DMS153 (cell line): ENCODE measurements at regions not wholly inside any gene's neighbourhood (a gene's known extent, or its start where the extent isn't known, plus 50 kb on each side); places are given as distances from the start of the nearest gene placed in this dataset.
"Not testable (repeated sequence)": the region's sequence is repeated elsewhere in the genome, so short reads cannot be mapped to it uniquely, and the experiment has no call there.

ENCODE experiments used
- DNase-seq: peaks from one replicate; lab custom pipeline; 2025; lab: John Stamatoyannopoulos, UW

GRCh38 chr3:66552846-66553245, 52.0 kb upstream of the LRIG1 start:
- no peak for DNase-seq

GRCh38 chr3:66553441-66554113, 52.8 kb upstream of the LRIG1 start:
- DNase-seq = no peak

GRCh38 chr3:66554178-66554577, 53.4 kb upstream of the LRIG1 start:
- no peak for DNase-seq

- peak; percentile 4 for DNase-seq
Measured at GRCh38 chr3:66555214-66555844, 54.5 kb upstream of the LRIG1 start.

GRCh38 chr3:66557170-66557569, 56.3 kb upstream of the LRIG1 start:
- no peak for DNase-seq

- DNase-seq = not testable (repeated sequence)
Measured at GRCh38 chr3:66559924-66560323, 59.1 kb upstream of the LRIG1 start.

- DNase-seq = no peak
Measured at GRCh38 chr3:66561367-66561766, 60.5 kb upstream of the LRIG1 start.

GRCh38 chr3:66565301-66565700, 64.5 kb upstream of the LRIG1 start:
- no peak for DNase-seq

- DNase-seq = no peak
Measured at GRCh38 chr3:66567077-66567476, 66.3 kb upstream of the LRIG1 start.

- no peak for DNase-seq
Measured at GRCh38 chr3:66572090-66572675, 71.4 kb upstream of the LRIG1 start.

- DNase-seq = no peak
Measured at GRCh38 chr3:66572938-66573710, 72.3 kb upstream of the LRIG1 start.

- no peak for DNase-seq
Measured at GRCh38 chr3:66574091-66574490, 73.3 kb upstream of the LRIG1 start.

- DNase-seq = no peak
Measured at GRCh38 chr3:66577426-66578203, 76.8 kb upstream of the LRIG1 start.

- DNase-seq = no peak
Measured at GRCh38 chr3:66581256-66581655, 80.4 kb upstream of the LRIG1 start.

GRCh38 chr3:66582721-66583423, 82.0 kb upstream of the LRIG1 start:
- DNase-seq = no peak

GRCh38 chr3:66583424-66584040, 82.7 kb upstream of the LRIG1 start:
- DNase-seq = no peak

- no peak for DNase-seq
Measured at GRCh38 chr3:66585520-66586095, 84.8 kb upstream of the LRIG1 start.

GRCh38 chr3:66586853-66587252, 86.0 kb upstream of the LRIG1 start:
- DNase-seq = no peak

- no peak for DNase-seq
Measured at GRCh38 chr3:66588340-66588847, 87.6 kb upstream of the LRIG1 start.

- no peak for DNase-seq
Measured at GRCh38 chr3:66592016-66592761, 91.4 kb upstream of the LRIG1 start.
